ENCODE measurements at regions not wholly inside any gene's neighbourhood (a gene's known extent, or its start where the extent isn't known, plus 50 kb on each side); places are given as distances from the start of the nearest gene placed in this dataset.

DNA sequence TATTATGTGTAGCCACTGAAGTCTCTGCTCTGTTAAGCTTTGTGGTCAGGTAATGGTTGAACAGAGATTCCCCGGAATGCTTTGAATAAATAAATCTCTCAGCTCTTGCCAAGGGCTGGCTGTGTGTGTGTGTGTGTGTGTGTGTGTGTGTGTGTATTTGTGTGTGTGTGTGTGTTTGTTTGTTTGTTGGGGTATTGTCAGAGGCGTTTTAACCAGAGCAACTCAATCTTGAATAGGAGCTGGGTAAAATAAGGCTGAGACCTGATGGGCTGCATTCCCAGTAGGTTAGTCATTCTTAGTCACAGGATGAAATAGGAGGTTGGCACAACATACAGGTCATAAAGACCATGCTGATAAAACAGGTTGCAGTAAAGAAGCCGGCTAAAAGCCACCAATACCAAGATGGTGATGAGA lies 256.2 kb upstream of the CACNA2D1 start:
- TF ChIP-seq POLR2A (IDR thresholded peaks at IDR 0.05; ENCODE audit: low read depth, low read length) (no peak), SP1 (IDR thresholded peaks at IDR 0.05; ENCODE audit: low read depth, low read length) (no peak), ZSCAN29 (IDR thresholded peaks at IDR 0.05) (no peak), FOS (IDR thresholded peaks at IDR 0.05; ENCODE audit: borderline replicate concordance, extremely low read depth, insufficient read length) (no peak), SMAD1 (IDR thresholded peaks at IDR 0.05; ENCODE audit: low read depth, partially characterized antibody) (no peak), ZNF24 (IDR thresholded peaks at IDR 0.05) (no peak), SMAD5 (IDR thresholded peaks at IDR 0.05; ENCODE audit: low read depth) (no peak), FOXM1 (IDR thresholded peaks at IDR 0.05; ENCODE audit: low read depth, low read length) (no peak), KDM1A (IDR thresholded peaks at IDR 0.05; ENCODE audit: borderline replicate concordance) (no peak), YBX1 (IDR thresholded peaks at IDR 0.05) (no peak), TARDBP (IDR thresholded peaks at IDR 0.05; ENCODE audit: borderline replicate concordance) (no peak), EZH2 (IDR thresholded peaks at IDR 0.05; ENCODE audit: borderline replicate concordance, control insufficient read depth, low read depth, low read length) (no peak), TBL1XR1 (IDR thresholded peaks at IDR 0.05; ENCODE audit: low read depth, low read length) (no peak), DPF2 (IDR thresholded peaks at IDR 0.05) (no peak), BMI1 (IDR thresholded peaks at IDR 0.05; ENCODE audit: borderline replicate concordance) (no peak)
- TF ChIP-seq, protein P1, sequence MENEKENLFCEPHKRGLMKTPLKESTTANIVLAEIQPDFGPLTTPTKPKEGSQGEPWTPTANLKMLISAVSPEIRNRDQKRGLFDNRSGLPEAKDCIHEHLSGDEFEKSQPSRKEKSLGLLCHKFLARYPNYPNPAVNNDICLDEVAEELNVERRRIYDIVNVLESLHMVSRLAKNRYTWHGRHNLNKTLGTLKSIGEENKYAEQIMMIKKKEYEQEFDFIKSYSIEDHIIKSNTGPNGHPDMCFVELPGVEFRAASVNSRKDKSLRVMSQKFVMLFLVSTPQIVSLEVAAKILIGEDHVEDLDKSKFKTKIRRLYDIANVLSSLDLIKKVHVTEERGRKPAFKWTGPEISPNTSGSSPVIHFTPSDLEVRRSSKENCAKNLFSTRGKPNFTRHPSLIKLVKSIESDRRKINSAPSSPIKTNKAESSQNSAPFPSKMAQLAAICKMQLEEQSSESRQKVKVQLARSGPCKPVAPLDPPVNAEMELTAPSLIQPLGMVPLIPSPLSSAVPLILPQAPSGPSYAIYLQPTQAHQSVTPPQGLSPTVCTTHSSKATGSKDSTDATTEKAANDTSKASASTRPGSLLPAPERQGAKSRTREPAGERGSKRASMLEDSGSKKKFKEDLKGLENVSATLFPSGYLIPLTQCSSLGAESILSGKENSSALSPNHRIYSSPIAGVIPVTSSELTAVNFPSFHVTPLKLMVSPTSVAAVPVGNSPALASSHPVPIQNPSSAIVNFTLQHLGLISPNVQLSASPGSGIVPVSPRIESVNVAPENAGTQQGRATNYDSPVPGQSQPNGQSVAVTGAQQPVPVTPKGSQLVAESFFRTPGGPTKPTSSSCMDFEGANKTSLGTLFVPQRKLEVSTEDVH (IDR thresholded peaks at IDR 0.05; ENCODE audit: low read depth, partially characterized antibody): no peak
- TF ChIP-seq, protein P2, sequence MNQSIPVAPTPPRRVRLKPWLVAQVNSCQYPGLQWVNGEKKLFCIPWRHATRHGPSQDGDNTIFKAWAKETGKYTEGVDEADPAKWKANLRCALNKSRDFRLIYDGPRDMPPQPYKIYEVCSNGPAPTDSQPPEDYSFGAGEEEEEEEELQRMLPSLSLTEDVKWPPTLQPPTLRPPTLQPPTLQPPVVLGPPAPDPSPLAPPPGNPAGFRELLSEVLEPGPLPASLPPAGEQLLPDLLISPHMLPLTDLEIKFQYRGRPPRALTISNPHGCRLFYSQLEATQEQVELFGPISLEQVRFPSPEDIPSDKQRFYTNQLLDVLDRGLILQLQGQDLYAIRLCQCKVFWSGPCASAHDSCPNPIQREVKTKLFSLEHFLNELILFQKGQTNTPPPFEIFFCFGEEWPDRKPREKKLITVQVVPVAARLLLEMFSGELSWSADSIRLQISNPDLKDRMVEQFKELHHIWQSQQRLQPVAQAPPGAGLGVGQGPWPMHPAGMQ (IDR thresholded peaks at IDR 0.05; ENCODE audit: borderline replicate concordance): no peak
- TF ChIP-seq, protein P3, sequence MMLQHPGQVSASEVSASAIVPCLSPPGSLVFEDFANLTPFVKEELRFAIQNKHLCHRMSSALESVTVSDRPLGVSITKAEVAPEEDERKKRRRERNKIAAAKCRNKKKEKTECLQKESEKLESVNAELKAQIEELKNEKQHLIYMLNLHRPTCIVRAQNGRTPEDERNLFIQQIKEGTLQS (IDR thresholded peaks at IDR 0.05; ENCODE audit: borderline replicate concordance, extremely low read depth, low read depth, low read length): no peak
- TF ChIP-seq, protein P4, sequence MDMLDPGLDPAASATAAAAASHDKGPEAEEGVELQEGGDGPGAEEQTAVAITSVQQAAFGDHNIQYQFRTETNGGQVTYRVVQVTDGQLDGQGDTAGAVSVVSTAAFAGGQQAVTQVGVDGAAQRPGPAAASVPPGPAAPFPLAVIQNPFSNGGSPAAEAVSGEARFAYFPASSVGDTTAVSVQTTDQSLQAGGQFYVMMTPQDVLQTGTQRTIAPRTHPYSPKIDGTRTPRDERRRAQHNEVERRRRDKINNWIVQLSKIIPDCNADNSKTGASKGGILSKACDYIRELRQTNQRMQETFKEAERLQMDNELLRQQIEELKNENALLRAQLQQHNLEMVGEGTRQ (IDR thresholded peaks at IDR 0.05; ENCODE audit: borderline replicate concordance, low read depth, low read length): no peak
- no peaks in the 10 kb centered on the region for H4K20me1 ChIP-seq (ENCODE audit: control insufficient read depth, insufficient read depth)
- intact Hi-C loops (cut with micrococcal nuclease; ENCODE audit: unreplicated experiment): no loop called here
- DNase-seq (ENCODE audit: low read depth, low spot score): no peak
- in situ Hi-C loops (cut with MboI): no loop called here
- H2AFZ ChIP-seq (ENCODE audit: control insufficient read depth, low read depth, low read length): no peak overlapping the region
- H3K27me3 ChIP-seq (replicated peaks in 1 of 2; ENCODE audit: control insufficient read depth in 2 of 2, insufficient read depth in 2 of 2, low read length in 1 of 2): 0 out of 4 replicates have a peak, but pooled peaks cover 0 to 3% of the 10 kb centered on the region in 2 experiments
- ChIA-PET SMC1A (ENCODE audit: uncharacterized antibody, unreplicated experiment) (interaction anchor here (2.5 kb wide), 1 partner anchor 11 kb away, joined by 5 read pairs; no protein-coding TSS in a partner anchor), RAD21 (ENCODE audit: unreplicated experiment) (interaction anchor here (0.6 kb wide), 1 partner anchor 879 kb away, joined by 3 read pairs; no protein-coding TSS in a partner anchor), POLR2A (no interaction called here), CTCF (interaction anchor here (1.3 kb wide), 1 partner anchor 12 kb away, joined by 4 read pairs; no protein-coding TSS in a partner anchor)
- ATAC-seq: no peak
- WGBS (ENCODE audit: insufficient coverage, insufficient replicate concordance, low lambda C conversion rate, missing lambda C conversion rate): 31% methylated on average over 3 of the region's 3 CpGs
- H3K4me3 ChIP-seq: no peak overlapping the region
- H3K36me3 ChIP-seq (ENCODE audit: control insufficient read depth in 2 of 2, insufficient read depth in 2 of 2, low read length in 1 of 2): no peaks in the 10 kb centered on the region
- no peak for FAIRE-seq
- no peak overlapping the region for H3K9ac ChIP-seq (ENCODE audit: control insufficient read depth, insufficient read depth, low read length)
- H3K4me2 ChIP-seq (ENCODE audit: control insufficient read depth, insufficient read depth): no peak overlapping the region
- no peaks in the 10 kb centered on the region for H3K9me3 ChIP-seq (replicated peaks; ENCODE audit: control insufficient read depth, insufficient read depth, low read length)
- no TSS peak for BruUV-seq (replicated peaks)
- no peaks in the 10 kb centered on the region for H3K4me1 ChIP-seq (ENCODE audit: control insufficient read depth, insufficient read depth, low read length)
- no peaks in the 10 kb centered on the region for H3K79me2 ChIP-seq (ENCODE audit: control insufficient read depth, insufficient read depth, low read length)
- H3K27ac ChIP-seq (ENCODE audit: control insufficient read depth, insufficient read depth): no peak overlapping the region
